GM12864 (cell line): ENCODE measurements at regions not wholly inside any gene's neighbourhood (a gene's known extent, or its start where the extent isn't known, plus 50 kb on each side); places are given as distances from the start of the nearest gene placed in this dataset.

Experiments
- DNase-seq: peaks from one replicate; pipeline ENCODE4 v3.0.0-alpha.2; 2011; ENCODE audit warnings: low read depth
- H3K4me3 ChIP-seq: 2 replicates; pipeline ENCODE4 v1.5.1; 2011; ENCODE audit warnings: mild to moderate bottlenecking, low read depth, low read length, control low read depth
- TF ChIP-seq, protein P1 (sequence below): IDR thresholded peaks from 2 replicates; pipeline ENCODE4 v1.5.1; 2011; ENCODE audit warnings: low read depth, mild to moderate bottlenecking, moderate library complexity, low read length, control low read depth, inconsistent platforms; ENCODE audit errors: missing control alignments

DNA sequence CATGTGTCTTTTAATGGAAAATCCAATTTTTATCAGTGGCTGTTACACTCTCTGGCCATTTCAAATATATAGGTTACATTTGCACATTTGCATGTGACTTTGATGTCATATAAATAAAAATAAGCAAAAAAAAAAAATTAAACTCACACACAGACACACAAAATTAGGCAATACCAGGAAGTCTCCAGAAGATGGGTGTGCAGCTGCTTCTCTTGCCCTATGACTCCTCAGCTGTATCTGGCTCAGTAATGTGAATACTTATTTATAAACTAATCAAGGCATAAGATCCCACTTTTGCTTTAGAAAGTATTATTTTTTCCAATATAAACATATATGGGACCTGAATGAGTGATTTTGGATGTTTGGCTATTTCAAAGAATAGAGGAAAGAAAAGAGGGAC lies 461.1 kb downstream of the LRIG3 start:
- TF ChIP-seq, protein P1, sequence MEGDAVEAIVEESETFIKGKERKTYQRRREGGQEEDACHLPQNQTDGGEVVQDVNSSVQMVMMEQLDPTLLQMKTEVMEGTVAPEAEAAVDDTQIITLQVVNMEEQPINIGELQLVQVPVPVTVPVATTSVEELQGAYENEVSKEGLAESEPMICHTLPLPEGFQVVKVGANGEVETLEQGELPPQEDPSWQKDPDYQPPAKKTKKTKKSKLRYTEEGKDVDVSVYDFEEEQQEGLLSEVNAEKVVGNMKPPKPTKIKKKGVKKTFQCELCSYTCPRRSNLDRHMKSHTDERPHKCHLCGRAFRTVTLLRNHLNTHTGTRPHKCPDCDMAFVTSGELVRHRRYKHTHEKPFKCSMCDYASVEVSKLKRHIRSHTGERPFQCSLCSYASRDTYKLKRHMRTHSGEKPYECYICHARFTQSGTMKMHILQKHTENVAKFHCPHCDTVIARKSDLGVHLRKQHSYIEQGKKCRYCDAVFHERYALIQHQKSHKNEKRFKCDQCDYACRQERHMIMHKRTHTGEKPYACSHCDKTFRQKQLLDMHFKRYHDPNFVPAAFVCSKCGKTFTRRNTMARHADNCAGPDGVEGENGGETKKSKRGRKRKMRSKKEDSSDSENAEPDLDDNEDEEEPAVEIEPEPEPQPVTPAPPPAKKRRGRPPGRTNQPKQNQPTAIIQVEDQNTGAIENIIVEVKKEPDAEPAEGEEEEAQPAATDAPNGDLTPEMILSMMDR: no peak

DNA sequence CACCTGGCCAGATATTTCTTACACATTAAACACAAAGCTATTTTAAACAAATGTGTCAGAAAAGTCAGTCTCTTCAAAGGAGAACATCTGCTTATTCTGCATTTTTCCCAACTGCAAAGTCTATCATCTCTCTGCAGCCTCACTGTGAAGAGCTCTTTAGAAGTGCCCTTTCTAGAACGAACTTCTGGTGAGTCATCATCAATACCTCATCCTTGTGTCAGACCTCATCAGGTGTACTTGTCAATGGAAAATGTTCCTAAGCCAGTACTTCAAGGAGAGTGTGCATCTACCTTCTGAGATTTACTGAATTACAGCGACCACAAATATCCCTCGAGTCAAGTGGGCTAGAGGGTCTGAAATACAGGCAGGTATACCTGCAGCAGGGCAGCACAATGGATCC lies 457.3 kb downstream of the LRIG3 start:
- no peak for DNase-seq
- no peak overlapping the region for H3K4me3 ChIP-seq
- TF ChIP-seq, protein P1: no peak

More for the DNA sequence above, 461.1 kb downstream of the LRIG3 start:
- DNase-seq: no peak
- no peak overlapping the region for H3K4me3 ChIP-seq

DNA sequence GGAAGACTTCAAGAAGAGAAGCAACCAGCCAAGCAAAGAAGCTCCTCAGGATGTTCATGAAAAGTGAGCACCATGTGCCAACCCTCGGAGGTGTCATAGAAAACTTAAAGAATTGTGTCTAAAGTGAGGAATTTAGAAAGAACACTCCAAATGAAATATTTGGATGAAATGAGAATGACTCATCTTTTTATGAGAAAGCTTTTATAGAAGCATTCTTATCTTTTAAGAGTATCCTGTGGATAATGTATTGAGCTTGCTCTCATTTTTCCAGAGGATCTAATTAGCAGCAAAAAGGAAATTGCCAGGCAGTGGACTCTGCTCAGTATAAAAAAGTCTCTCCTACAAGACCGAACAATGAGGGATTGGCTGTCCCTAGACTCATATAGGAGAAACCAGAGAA lies 454.9 kb downstream of the LRIG3 start:
- no peak for DNase-seq
- H3K4me3 ChIP-seq: no peak overlapping the region
- TF ChIP-seq, protein P1: no peak

DNA sequence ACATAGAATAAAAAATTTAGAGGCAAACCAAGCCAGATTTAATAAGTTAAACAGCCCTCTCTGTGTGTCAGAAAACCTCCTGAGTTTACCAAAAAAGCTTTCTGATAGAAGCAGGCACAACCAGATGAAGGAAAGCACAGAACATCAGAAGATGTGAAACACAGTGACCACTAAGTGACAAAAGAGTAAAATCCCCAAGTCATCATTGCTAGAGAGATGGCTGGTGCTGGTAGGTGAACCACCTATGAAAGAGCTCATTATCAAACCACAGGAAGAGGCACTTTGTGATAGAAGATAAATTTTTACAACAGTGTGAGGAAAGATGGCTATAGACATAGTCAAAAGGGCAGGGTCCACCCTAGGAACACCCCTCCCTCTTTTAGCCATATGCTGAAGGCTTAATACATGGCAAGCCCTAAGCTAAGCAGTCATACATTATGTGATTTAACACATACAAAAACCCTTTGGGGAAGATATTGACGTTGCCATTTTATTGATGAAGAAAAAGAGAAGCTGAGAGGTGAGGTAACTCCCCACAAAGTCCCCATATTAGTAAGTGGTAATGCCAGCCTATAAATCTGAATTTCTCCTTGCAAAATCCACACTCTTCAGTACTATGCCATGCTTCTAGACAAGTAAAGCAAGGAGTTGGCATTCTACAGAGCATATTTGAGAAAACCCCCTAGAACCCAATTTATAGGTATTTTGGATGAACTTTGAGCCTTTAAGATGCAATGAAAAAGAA lies 449.9 kb downstream of the LRIG3 start:
- H3K4me3 ChIP-seq: no peak overlapping the region
- TF ChIP-seq, protein P1: no peak
- no peak for DNase-seq

DNA sequence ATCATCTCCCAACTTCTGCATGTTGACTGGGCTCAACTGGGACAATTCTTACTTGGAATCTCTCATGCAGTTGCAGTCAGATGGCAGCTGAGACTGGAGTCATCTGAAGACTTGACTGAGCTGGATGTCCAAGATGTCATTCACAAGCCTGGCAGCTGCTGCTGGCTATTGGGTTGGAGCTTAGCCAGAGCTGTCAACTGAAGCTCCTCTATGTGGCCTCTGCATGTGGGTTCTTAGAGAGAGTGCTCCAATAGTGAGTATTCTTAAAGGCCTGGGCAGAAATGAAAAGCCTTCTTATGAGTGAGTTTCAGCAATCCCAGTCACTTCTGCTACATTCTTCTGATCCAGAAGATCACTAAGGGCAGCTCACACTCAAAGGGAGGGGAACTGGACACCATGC lies 440.9 kb downstream of the LRIG3 start:
- no peak for DNase-seq
- TF ChIP-seq, protein P1: no peak
- H3K4me3 ChIP-seq: no peak overlapping the region

DNA sequence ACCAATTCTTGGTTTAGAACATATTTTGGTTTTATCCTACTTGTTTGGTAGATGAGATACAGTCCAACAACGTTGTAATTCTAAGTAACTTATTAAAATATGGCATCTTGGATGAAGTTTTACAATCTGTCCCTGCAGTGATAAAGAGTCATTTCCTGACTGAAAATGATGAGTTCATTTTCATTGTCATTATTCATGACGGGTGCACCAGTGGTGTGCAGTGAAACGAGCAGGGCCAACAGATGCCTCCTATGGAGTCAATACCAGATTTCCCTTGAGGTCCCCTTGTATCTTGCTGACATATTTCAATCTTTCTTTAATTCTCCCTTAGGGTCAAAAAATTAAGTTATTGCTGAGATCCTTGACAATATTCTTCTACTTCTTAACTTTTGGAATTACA lies 438.5 kb downstream of the LRIG3 start:
- H3K4me3 ChIP-seq: no peak overlapping the region
- TF ChIP-seq, protein P1: no peak
- no peak for DNase-seq

DNA sequence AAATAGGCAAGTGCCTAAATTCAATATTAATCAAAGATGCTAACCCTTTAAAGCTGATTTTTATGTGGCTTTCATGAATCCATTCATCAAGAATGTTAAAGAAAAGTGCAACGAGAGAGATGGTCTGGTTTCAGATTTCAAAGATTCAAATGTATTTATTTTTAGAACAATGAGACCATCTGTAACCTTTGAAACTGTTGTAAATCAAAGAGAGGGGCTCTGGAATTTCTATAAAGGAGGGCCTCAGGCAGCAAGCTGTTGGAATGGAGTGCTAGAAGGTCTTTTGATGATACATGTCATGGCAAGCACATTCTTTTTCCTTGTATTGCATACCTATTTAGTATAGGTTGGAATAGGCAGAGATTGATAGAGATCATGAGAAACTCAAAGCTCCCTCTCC lies 433.0 kb downstream of the LRIG3 start:
- no peak for DNase-seq
- H3K4me3 ChIP-seq: no peak overlapping the region
- TF ChIP-seq, protein P1: no peak
